IMR-90 (cell line): ENCODE measurements at regions not wholly inside any gene's neighbourhood (a gene's known extent, or its start where the extent isn't known, plus 50 kb on each side); places are given as distances from the start of the nearest gene placed in this dataset.

Source experiments
- ATAC-seq: fragments of 200-7000 bp; cut with Tn5 transposase; 2 replicates; pipeline ENCODE4 v1.9.1; 2020; ENCODE audit warnings: low read depth, mild to moderate bottlenecking, moderate library complexity
- BruUV-seq: library from RNA; stranded (reverse); fragments of 400-500 nt; replicated peaks from 2 replicates; lab custom pipeline; 2021; lab: Mats Ljungman, UMichigan
- CTCF ChIA-PET: fragments of 300-600 bp; formaldehyde crosslinking; extraction: SDS; loops from one replicate; lab custom pipeline; 2021; ENCODE audit warnings: antibody characterized with exemption; lab: Yijun Ruan, JAX
- POLR2A ChIA-PET: fragments of 300-600 bp; sonication (Branson Sonifier 250); formaldehyde crosslinking; loops from one replicate; lab custom pipeline; 2022; ENCODE audit warnings: antibody characterized with exemption; ENCODE audit not compliant: unreplicated experiment; lab: Charles Lee
- DNase-seq: peaks from one replicate; pipeline ENCODE4 v3.0.0; 2013
- H2AFZ ChIP-seq: replicated peaks from 2 replicates; pipeline ENCODE3; 2013; ENCODE audit warnings: low read length, mild to moderate bottlenecking; ENCODE audit not compliant: poor library complexity
- H2AK5ac ChIP-seq: 2 replicates; pipeline ENCODE4 v1.6.1; 2013; ENCODE audit warnings: low read depth, low read length, inconsistent platforms
- H2AK9ac ChIP-seq: replicated peaks from 2 replicates; pipeline ENCODE3; 2013; ENCODE audit warnings: mild to moderate bottlenecking, low read depth, low read length, moderate library complexity; ENCODE audit not compliant: poor library complexity
- H2BK120ac ChIP-seq: 2 replicates; pipeline ENCODE4 v1.6.1; 2013; ENCODE audit warnings: low read depth, low read length, inconsistent platforms
- H2BK15ac ChIP-seq: 3 replicates; pipeline ENCODE4 v1.6.1; 2013; ENCODE audit warnings: low read depth, low read length, inconsistent platforms
- H2BK20ac ChIP-seq: 2 replicates; pipeline ENCODE4 v1.6.1; 2013; ENCODE audit warnings: low read depth, mild to moderate bottlenecking, inconsistent platforms, low read length, moderate library complexity
- H2BK5ac ChIP-seq: 2 replicates; pipeline ENCODE4 v1.6.1; 2013; ENCODE audit warnings: mild to moderate bottlenecking, low read depth, low read length, inconsistent platforms; ENCODE audit not compliant: poor library complexity, severe bottlenecking
- H3K14ac ChIP-seq: replicated peaks from 2 replicates; pipeline ENCODE4 v1.6.1; 2013; ENCODE audit warnings: low read depth, low read length, inconsistent platforms
- H3K18ac ChIP-seq: 2 replicates; pipeline ENCODE4 v1.6.1; 2013; ENCODE audit warnings: low read depth, low read length, control low read depth
- H3K23ac ChIP-seq: 2 replicates; pipeline ENCODE4 v1.6.1; 2013; ENCODE audit warnings: low read depth, low read length, inconsistent platforms
- H3K27ac ChIP-seq: 2 replicates; pipeline ENCODE4 v1.5.1; 2013; ENCODE audit warnings: mild to moderate bottlenecking, control low read depth, low read length; ENCODE audit not compliant: insufficient read depth
- H3K27me3 ChIP-seq: 2 replicates; pipeline ENCODE4 v1.6.1; 2013; ENCODE audit warnings: low read length; ENCODE audit not compliant: control insufficient read depth, insufficient read depth
- H3K36me3 ChIP-seq: 2 replicates; pipeline ENCODE4 v1.6.1; 2013; ENCODE audit warnings: low read length, mixed read lengths; ENCODE audit not compliant: control insufficient read depth, insufficient read depth
- H3K4ac ChIP-seq: 2 replicates; pipeline ENCODE4 v1.6.1; 2013; ENCODE audit warnings: low read depth, low read length, inconsistent platforms
- H3K4me1 ChIP-seq: 2 replicates; pipeline ENCODE4 v1.6.1; 2013; ENCODE audit warnings: low read length, mixed read lengths; ENCODE audit not compliant: control insufficient read depth, insufficient read depth
- H3K4me2 ChIP-seq: 2 replicates; pipeline ENCODE4 v1.6.1; 2013; ENCODE audit warnings: low read depth, mild to moderate bottlenecking, control low read depth, low read length, moderate library complexity
- H3K4me3 ChIP-seq: 2 replicates; pipeline ENCODE4 v1.5.1; 2013; ENCODE audit warnings: low read depth, mild to moderate bottlenecking, control low read depth, low read length, moderate library complexity; ENCODE audit not compliant: insufficient read depth
- H3K56ac ChIP-seq: 2 replicates; pipeline ENCODE4 v1.6.1; 2013; ENCODE audit warnings: low read length, inconsistent platforms; ENCODE audit not compliant: insufficient read depth; ENCODE audit errors: extremely low read depth
- H3K79me1 ChIP-seq, 2 experiments: 2 replicates each; pipeline ENCODE4 v1.6.1; 2013; ENCODE audit warnings: low read length in 2 of 2, inconsistent platforms in 1 of 2, low read depth in 1 of 2
- H3K9ac ChIP-seq: 2 replicates; pipeline ENCODE4 v1.6.1; 2013; ENCODE audit warnings: low read depth, low read length, control low read depth
- H3K9me1 ChIP-seq: 2 replicates; pipeline ENCODE4 v1.6.1; 2013; ENCODE audit warnings: low read length, inconsistent platforms; ENCODE audit not compliant: insufficient read depth
- H3K9me3 ChIP-seq: 2 replicates; pipeline ENCODE4 v1.6.1; 2013; ENCODE audit warnings: low read length; ENCODE audit not compliant: control insufficient read depth, insufficient read depth
- H4K20me1 ChIP-seq: 2 replicates; pipeline ENCODE4 v1.6.1; 2013; ENCODE audit warnings: low read length, inconsistent platforms; ENCODE audit not compliant: insufficient read depth
- H4K5ac ChIP-seq: 2 replicates; pipeline ENCODE4 v1.6.1; 2013; ENCODE audit warnings: mild to moderate bottlenecking, low read depth, low read length, control low read depth
- H4K8ac ChIP-seq, 2 experiments: 2 replicates each; pipeline ENCODE4 v1.6.1; 2013; ENCODE audit warnings: low read depth in 2 of 2, low read length in 2 of 2, control low read depth in 1 of 2, inconsistent platforms in 1 of 2
- H4K91ac ChIP-seq: 2 replicates; pipeline ENCODE4 v1.6.1; 2013; ENCODE audit warnings: low read depth, low read length, inconsistent platforms; ENCODE audit not compliant: insufficient read depth
- BHLHE40 ChIP-seq: fragments of 150-350 bp; IDR thresholded peaks from 2 replicates; pipeline ENCODE4 v1.6.1; 2016; ENCODE audit warnings: mild to moderate bottlenecking, low read depth, low read length
- CHD1 ChIP-seq: IDR thresholded peaks from 2 replicates; pipeline ENCODE4 v1.6.1; 2012; ENCODE audit warnings: low read depth, low read length, improper control_type of control experiment
- MAFK ChIP-seq: IDR thresholded peaks from 2 replicates; pipeline ENCODE4 v1.6.1; 2012; ENCODE audit warnings: low read depth, low read length, improper control_type of control experiment
- MXI1 ChIP-seq: IDR thresholded peaks from 2 replicates; pipeline ENCODE4 v1.6.1; 2012; ENCODE audit warnings: low read depth, mild to moderate bottlenecking, low read length, moderate library complexity, borderline replicate concordance
- NFE2L2 ChIP-seq: fragments of 150-350 bp; IDR thresholded peaks from 2 replicates; pipeline ENCODE4 v1.6.1; 2016; ENCODE audit warnings: low read depth, mild to moderate bottlenecking, low read length
- POLR2A ChIP-seq: IDR thresholded peaks from 2 replicates; pipeline ENCODE4 v1.6.1; 2012; ENCODE audit warnings: mild to moderate bottlenecking, low read depth, low read length
- RAD21 ChIP-seq: IDR thresholded peaks from 2 replicates; pipeline ENCODE4 v1.6.1; 2012; ENCODE audit warnings: low read length, improper control_type of control experiment
- RCOR1 ChIP-seq: IDR thresholded peaks from 2 replicates; pipeline ENCODE4 v1.6.1; 2012; ENCODE audit warnings: mild to moderate bottlenecking, low read length, improper control_type of control experiment; ENCODE audit not compliant: insufficient replicate concordance
- dilution Hi-C: fragments of 300-500 bp; cut with HindIII; formaldehyde crosslinking; loops from one replicate; pipeline ENCODE4 v1.14.3; 2018; ENCODE audit warnings: low sequenced_read_pairs; ENCODE audit not compliant: unreplicated experiment
- in situ Hi-C: fragments of 300-500 bp; cut with MboI; formaldehyde crosslinking; loops from 3 replicates; pipeline ENCODE4 v1.14.3; 2019; ENCODE audit warnings: low sequenced_read_pairs, inconsistent platforms, mixed read lengths
- intact Hi-C: fragments of 100-400 bp; cut with micrococcal nuclease; formaldehyde crosslinking; loops from 2 replicates; pipeline ENCODE4 v1.10.0; 2022
- TF ChIP-seq, protein P1 (sequence below): fragments of 150-350 bp; IDR thresholded peaks from 2 replicates; pipeline ENCODE4 v1.6.1; 2016; ENCODE audit warnings: low read depth, mild to moderate bottlenecking, low read length, moderate library complexity, borderline replicate concordance
- TF ChIP-seq, protein P2 (sequence below): conservative IDR thresholded peaks from 2 replicates; pipeline ENCODE4 v1.5.1; 2012; ENCODE audit warnings: mild to moderate bottlenecking, low read depth, low read length, improper control_type of control experiment

DNA sequence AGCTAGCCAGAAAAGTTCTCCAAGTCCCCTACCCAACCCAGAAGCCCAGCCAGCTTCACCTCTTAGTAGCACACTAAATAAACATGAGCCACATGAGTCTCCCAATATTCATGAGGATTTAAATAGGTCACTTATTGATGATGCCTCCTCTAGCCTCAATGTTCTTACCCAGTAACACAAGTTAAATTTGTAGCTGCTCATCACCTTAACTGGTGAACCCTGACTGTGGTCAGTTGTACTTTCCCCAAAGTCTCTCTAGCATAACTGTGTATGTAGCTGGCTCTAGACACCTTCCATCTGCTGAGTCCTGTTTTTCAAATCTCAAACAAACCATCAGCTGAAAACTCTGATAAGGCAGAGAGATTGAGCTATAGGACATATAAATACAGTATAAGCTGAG, 100.3 kb upstream of the ELAVL2 start:
- no peaks in the 10 kb centered on the region for H4K20me1 ChIP-seq

More for the DNA sequence above, 100.3 kb upstream of the ELAVL2 start:
- H2BK5ac ChIP-seq, result no peak overlapping the region
- H2BK20ac ChIP-seq, result no peak overlapping the region
- no peak overlapping the region for H2AK9ac ChIP-seq
- no peak overlapping the region for H3K4ac ChIP-seq
- H4K91ac ChIP-seq, result no peak overlapping the region
- in situ Hi-C loops (no loop called here), intact Hi-C loops (no loop called here), dilution Hi-C loops (no loop called here)
- H3K56ac ChIP-seq, result no peak overlapping the region
- ATAC-seq (no peak), DNase-seq (no peak)
- BruUV-seq, result no TSS peak
- TF ChIP-seq MAFK, result no peak
- no peak for TF ChIP-seq NFE2L2
- no peak for TF ChIP-seq POLR2A
- TF ChIP-seq, protein P1, sequence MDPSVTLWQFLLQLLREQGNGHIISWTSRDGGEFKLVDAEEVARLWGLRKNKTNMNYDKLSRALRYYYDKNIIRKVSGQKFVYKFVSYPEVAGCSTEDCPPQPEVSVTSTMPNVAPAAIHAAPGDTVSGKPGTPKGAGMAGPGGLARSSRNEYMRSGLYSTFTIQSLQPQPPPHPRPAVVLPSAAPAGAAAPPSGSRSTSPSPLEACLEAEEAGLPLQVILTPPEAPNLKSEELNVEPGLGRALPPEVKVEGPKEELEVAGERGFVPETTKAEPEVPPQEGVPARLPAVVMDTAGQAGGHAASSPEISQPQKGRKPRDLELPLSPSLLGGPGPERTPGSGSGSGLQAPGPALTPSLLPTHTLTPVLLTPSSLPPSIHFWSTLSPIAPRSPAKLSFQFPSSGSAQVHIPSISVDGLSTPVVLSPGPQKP, result no peak
- TF ChIP-seq BHLHE40, result no peak
- TF ChIP-seq, protein P2, sequence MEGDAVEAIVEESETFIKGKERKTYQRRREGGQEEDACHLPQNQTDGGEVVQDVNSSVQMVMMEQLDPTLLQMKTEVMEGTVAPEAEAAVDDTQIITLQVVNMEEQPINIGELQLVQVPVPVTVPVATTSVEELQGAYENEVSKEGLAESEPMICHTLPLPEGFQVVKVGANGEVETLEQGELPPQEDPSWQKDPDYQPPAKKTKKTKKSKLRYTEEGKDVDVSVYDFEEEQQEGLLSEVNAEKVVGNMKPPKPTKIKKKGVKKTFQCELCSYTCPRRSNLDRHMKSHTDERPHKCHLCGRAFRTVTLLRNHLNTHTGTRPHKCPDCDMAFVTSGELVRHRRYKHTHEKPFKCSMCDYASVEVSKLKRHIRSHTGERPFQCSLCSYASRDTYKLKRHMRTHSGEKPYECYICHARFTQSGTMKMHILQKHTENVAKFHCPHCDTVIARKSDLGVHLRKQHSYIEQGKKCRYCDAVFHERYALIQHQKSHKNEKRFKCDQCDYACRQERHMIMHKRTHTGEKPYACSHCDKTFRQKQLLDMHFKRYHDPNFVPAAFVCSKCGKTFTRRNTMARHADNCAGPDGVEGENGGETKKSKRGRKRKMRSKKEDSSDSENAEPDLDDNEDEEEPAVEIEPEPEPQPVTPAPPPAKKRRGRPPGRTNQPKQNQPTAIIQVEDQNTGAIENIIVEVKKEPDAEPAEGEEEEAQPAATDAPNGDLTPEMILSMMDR, result no peak
- no peak for TF ChIP-seq RCOR1
- TF ChIP-seq MXI1, result no peak
- TF ChIP-seq RAD21, result no peak
- no peak for TF ChIP-seq CHD1
- H2BK15ac ChIP-seq, result no peak overlapping the region
- H3K36me3 ChIP-seq, result no peaks in the 10 kb centered on the region
- H3K18ac ChIP-seq, result no peak overlapping the region
- H4K8ac ChIP-seq, result no peak overlapping the region
- no peak overlapping the region for H3K14ac ChIP-seq
- H2BK120ac ChIP-seq, result no peak overlapping the region
- H3K4me3 ChIP-seq, result no peak overlapping the region
- H3K9ac ChIP-seq, result no peak overlapping the region
- H2AFZ ChIP-seq, result no peak overlapping the region
- POLR2A ChIA-PET, result no interaction called here
- H3K9me3 ChIP-seq, result peaks cover 6% of the 10 kb centered on the region
- no peaks in the 10 kb centered on the region for H3K27me3 ChIP-seq
- no peak overlapping the region for H2AK5ac ChIP-seq
- no peak overlapping the region for H3K4me2 ChIP-seq
- no peaks in the 10 kb centered on the region for H3K79me1 ChIP-seq
- no peak overlapping the region for H3K27ac ChIP-seq
- H3K4me1 ChIP-seq, result no peaks in the 10 kb centered on the region
- CTCF ChIA-PET, result no interaction called here
- H3K9me1 ChIP-seq, result no peaks in the 10 kb centered on the region
- H4K5ac ChIP-seq, result no peak overlapping the region
- H3K23ac ChIP-seq, result no peak overlapping the region
